GM10248 (cell line): ENCODE measurements at regions not wholly inside any gene's neighbourhood (a gene's known extent, or its start where the extent isn't known, plus 50 kb on each side); places are given as distances from the start of the nearest gene placed in this dataset.

Source experiments
- CTCF ChIA-PET: fragments of 300-600 bp; sonication (Branson Sonifier 250); formaldehyde crosslinking; extraction: SDS; loops from one replicate; lab custom pipeline; 2021; ENCODE audit warnings: antibody characterized with exemption; lab: Yijun Ruan, JAX
- POLR2A ChIA-PET: fragments of 350-650 bp; sonication (Branson Sonifier 250); formaldehyde crosslinking; extraction: SDS; loops from one replicate; lab custom pipeline; 2020; ENCODE audit warnings: antibody characterized with exemption; lab: Yijun Ruan, JAX
- DNase-seq: peaks from one replicate; pipeline ENCODE4 v3.0.0; 2012; ENCODE audit errors: extremely low spot score
- TF ChIP-seq, protein P1 (sequence below): IDR thresholded peaks from 2 replicates; pipeline ENCODE4 v1.5.1; 2012; ENCODE audit warnings: mild to moderate bottlenecking, low read depth; ENCODE audit errors: extremely low read depth, missing control alignments, control extremely low read depth

DNA sequence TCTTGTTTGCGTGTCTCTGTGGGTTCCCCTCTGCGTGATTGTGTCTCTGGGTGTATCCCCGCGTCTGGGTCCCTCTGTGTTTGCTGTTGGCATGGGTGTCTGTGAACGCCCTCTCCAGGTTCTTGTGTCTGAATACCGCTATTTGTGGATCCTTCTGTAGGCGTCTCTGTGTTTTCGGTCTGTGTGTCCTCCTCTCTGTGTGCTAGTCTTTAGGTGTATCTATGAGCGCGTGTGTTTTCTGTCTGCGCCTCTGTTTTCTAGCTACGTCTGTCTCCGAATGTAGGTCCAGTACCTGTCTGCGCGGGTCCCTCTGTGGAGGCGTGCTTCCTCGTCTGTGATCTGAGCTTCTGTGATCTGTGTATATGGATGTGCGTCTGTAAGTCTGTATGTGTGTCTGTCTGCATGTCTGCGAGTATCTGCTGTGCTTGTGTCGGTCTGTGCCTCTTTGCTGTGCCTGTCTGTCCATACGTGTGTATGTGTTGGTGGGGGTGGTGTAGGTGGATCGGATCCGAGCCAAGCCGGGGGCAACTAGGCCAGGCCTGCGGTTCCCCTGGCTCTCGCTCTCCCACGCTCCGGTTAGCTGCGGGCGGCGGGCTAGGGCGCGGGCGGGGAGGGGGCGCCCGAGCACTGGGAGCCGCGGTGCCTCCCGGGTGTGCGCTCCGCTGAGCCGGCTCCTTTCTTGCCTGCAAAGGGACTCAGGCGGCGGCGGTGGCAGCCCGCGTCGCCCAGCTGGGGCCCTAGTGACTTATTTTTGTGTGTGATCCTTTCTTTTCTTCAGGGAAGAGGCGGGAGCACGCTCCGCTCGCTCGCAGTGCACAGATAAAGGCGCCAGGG lies 105.3 kb upstream of the E2F8 start:
- POLR2A ChIA-PET = no interaction called here
- peak; percentile 61 for DNase-seq
- TF ChIP-seq, protein P1, sequence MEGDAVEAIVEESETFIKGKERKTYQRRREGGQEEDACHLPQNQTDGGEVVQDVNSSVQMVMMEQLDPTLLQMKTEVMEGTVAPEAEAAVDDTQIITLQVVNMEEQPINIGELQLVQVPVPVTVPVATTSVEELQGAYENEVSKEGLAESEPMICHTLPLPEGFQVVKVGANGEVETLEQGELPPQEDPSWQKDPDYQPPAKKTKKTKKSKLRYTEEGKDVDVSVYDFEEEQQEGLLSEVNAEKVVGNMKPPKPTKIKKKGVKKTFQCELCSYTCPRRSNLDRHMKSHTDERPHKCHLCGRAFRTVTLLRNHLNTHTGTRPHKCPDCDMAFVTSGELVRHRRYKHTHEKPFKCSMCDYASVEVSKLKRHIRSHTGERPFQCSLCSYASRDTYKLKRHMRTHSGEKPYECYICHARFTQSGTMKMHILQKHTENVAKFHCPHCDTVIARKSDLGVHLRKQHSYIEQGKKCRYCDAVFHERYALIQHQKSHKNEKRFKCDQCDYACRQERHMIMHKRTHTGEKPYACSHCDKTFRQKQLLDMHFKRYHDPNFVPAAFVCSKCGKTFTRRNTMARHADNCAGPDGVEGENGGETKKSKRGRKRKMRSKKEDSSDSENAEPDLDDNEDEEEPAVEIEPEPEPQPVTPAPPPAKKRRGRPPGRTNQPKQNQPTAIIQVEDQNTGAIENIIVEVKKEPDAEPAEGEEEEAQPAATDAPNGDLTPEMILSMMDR = peak; percentile 12
- CTCF ChIA-PET = interaction anchor here (0.9 to 2.1 kb wide), 4 partner anchors 10 to 207 kb away, joined by 3 to 10 read pairs (median 4); no protein-coding TSS in a partner anchor

DNA sequence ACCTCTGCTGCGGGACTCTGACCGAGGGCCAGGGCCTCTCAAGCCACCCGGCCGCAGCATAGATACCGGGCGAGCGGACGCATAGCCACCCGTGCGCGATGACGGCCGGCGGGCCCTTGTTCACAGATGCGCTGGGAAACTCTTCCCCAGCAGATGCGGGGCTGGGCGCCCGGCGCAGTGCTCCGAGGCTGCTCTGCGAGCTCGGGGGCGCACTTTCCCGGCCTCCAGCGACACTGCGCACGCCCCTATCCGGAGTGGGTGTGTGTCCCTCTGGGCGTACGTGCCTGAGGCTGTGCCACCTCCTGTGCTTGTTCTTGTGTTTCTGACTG lies 104.7 kb upstream of the E2F8 start:
- peak; percentile 35 for DNase-seq
- TF ChIP-seq, protein P1 = no peak
- ChIA-PET POLR2A (no interaction called here), CTCF (interaction anchor here (2.1 kb wide), 1 partner anchor 11 kb away, joined by 10 read pairs; no protein-coding TSS in a partner anchor)

DNA sequence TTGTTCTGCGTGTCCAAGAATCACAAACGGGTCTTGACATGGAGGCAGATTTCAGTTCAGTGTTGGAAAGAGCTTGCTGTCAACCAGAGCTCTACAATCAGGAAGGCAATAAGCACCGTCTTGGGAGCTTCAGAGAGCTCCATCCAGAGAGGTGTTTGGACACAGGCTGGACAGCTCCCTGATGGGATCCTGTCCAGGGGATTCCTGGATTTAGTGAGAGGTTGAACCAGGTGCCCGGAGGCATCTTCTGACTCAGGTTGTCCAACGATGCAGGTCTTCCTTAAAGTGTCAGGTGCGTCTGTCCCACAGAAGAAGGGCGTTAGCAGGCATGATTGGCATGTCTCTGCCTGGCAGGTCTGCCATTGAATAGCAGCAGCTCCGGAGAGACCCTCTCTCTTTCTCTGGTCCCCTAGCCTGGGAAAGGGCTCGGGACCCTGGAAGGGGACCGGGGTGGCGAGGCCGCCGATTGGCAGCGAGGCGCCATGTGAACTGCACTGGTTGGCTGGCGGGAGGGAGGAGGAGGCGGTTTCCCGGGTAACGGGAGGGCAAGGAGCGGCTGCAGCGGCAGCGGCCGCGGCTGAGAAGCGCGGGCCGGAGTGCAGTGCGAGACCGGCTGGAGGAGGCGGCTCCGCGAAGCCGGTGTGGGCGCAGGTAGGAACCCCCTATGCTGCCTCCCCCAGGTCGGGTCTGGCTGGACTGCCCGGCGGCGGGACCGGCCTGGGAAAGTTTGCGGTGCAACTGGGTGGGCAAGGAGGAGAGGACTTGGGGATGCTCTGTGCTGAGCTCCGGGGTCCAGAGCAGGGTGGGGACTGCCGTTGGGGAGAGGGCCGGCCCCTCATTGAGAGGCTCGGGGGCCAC lies 104.1 kb upstream of the E2F8 start:
- POLR2A ChIA-PET = no interaction called here
- DNase-seq = peak; percentile 57
- TF ChIP-seq, protein P1 = no peak
- CTCF ChIA-PET = interaction anchor here (0.8 to 2.1 kb wide), 4 partner anchors 9 to 21 kb away, joined by 3 to 10 read pairs (median 4); no protein-coding TSS in a partner anchor

- TF ChIP-seq, protein P1 = no peak
- CTCF ChIA-PET = no interaction called here
- DNase-seq = no peak
These were observed 101.3 kb upstream of the E2F8 start for GRCh38 chr11:19342036-19342435.

DNA sequence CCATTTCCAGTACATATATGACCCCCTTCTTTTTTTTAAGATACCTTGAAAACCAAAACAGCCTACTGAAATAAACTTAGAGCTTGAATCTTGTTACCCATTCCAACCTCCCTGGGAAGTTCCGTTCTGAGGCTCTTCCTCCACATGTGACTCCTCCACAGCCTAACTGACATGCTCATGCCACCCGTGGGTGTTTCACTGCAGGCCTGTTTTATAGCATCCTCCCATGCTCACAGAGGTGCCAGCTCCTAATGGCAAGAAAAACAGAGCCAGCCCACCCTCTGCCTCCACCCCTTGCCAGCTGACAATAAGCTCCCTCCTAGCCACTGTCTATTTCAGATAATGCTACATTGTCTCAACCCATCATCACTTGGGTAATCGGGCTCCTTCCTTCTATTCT lies 97.6 kb upstream of the E2F8 start:
- POLR2A ChIA-PET = no interaction called here
- TF ChIP-seq, protein P1 = no peak
- no peak for DNase-seq
- CTCF ChIA-PET = interaction anchor here (0.7 to 1.6 kb wide), 5 partner anchors 10 to 261 kb away, joined by 3 read pairs; no protein-coding TSS in a partner anchor

More at GRCh38 chr11:19342036-19342435, 101.3 kb upstream of the E2F8 start:
- POLR2A ChIA-PET = no interaction called here

- no peak for DNase-seq
- ChIA-PET CTCF (interaction anchor here (0.7 to 1.0 kb wide), 3 partner anchors 11 to 261 kb away, joined by 3 read pairs; no protein-coding TSS in a partner anchor), POLR2A (no interaction called here)
- TF ChIP-seq, protein P1 = no peak
These were observed 97.0 kb upstream of the E2F8 start for GRCh38 chr11:19337779-19338178.
